D721Med (cell line): ENCODE measurements at regions not wholly inside any gene's neighbourhood (a gene's known extent, or its start where the extent isn't known, plus 50 kb on each side); places are given as distances from the start of the nearest gene placed in this dataset.

Experiments
- DNase-seq: peaks from one replicate; pipeline ENCODE4 v3.0.0; 2011; ENCODE audit warnings: low spot score; ENCODE audit not compliant: insufficient read length
- FAIRE-seq: peaks from 2 replicates; lab custom pipeline; 2011; peaks lifted over from hg19 to GRCh38; lab: Jason Lieb, UNC
- CTCF ChIP-seq: IDR thresholded peaks from 2 replicates; pipeline ENCODE4 v1.5.1; 2012; ENCODE audit warnings: mild to moderate bottlenecking, control low read depth; ENCODE audit not compliant: insufficient read depth; ENCODE audit errors: missing control alignments

DNA sequence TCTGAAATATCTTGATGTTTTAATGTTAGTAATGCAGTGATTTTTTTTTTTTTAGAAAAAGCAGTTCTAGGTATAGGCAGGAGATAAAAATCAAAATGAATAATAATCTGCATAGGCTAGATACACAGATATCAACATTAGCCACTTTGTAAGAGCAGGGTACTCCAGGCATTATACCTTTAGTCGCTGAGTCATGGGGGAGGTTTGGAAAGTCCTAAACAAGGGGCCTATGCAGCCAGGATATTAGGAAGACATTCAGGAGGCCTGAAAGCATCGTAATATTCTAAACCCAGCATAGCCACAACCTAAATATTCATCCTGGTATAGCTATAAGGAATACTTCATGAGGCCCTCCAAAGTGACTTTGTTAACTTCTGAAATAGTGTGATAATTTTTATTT lies 258.1 kb upstream of the NECTIN3 start:
- no peak for TF ChIP-seq CTCF
- FAIRE-seq, result no peak
- no peak for DNase-seq

DNA sequence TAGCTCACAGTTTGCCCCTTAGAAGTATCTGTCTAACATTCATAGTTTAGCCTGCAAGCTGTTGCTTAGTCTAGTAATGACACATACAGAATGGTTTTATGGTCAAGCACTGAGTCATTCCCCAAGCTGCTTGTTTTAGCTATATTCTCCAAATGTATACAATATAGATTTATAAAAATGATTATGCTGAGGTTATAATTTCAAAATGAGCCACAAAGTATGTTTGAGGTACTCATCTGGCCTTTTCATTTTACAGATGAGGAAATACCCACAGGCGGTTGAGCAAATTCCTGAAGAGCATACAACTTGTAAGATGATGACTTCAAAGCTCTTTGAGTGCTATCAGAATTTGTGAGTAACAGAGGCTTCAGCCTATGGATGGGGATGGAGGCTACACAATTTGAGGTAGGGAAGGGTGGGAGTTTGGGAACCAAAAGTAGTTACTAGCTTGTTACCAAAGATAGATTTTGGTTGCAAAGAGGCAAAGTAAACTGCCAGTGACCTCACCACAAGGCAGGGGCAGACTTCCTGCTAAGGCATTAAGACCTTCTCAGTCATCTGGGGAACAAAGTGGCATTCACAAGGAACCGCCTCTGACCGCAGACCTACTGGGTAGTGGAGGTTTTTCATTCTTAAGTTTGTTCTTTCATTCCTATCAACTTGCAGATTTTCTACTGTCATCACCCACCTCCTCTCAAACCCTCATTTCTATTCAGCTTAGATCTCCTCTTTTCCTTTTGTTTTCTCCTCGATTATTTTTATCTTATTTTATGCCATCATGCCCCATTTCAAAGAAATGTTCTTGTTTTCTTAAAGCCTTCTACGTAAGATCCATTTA lies 257.2 kb upstream of the NECTIN3 start:
- no peak for TF ChIP-seq CTCF
- DNase-seq (no peak), FAIRE-seq (no peak)

DNA sequence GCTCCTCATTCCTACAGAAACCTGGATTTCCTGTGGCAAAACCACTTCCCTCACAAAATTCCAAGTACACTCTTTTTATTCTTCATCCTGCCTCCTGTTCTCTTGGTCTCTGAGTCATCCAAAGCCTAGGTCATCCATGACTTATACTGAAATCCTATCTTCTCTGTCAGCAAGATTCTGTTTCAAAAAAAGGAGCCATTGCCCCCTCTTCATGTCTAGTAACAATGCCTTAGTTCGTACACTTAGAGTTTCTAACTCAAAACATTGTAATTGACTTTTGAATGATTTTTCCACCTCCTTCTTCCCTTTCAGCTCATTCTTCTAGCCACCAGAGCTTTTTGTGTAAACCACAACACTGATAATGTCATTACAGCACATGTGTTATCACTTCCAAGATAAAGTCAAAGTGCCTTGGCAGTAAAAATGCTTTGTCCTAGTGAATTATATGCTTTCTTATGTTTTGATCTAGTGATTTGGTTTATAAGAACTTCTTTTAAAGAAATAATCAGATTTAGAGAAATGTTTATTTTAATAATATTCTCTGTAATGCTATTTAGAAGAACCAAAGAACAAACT lies 256.5 kb upstream of the NECTIN3 start:
- TF ChIP-seq CTCF, result no peak
- no peak for DNase-seq
- FAIRE-seq, result no peak

DNA sequence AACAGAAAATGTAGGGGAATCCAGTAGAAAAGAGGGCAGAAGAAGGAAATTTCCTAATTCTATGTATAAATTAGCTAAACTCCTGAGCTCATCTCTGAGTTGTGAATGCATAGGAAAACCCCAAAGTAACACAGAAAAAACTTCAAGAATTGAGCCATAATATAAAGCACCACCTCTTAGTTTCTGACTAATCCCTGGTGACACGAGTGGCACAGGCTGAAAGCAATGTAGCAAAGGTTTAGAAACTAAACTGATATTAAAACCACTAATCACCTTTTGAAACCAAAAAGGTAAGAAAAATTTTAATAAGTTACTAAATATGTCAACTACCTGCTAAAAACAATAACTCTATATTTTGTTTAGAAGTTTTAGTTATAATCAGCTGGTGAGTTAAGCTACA lies 255.6 kb upstream of the NECTIN3 start:
- no peak for TF ChIP-seq CTCF
- no peak for FAIRE-seq
- no peak for DNase-seq

- FAIRE-seq (no peak), DNase-seq (no peak)
- TF ChIP-seq CTCF, result no peak
These were observed 250.0 kb upstream of the NECTIN3 start for GRCh38 chr3:110821586-110821985.

DNA sequence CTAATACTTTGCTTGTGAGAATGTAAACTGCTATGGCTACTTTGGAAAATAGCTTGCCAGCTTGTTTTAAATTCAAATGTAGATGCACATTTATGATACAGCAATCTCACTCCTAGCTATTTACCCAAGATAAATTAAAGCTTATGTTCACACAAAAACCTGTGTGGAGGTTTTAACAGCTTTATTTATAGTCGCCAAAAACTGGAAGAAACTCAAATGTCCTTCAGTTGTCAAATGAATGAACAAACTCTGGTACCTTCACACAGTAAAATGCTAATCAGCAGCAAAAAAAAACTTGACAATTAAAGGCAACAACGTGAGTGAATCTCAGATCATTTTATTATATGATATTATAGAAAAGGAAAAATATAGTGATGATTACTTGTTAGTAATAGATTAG lies 248.6 kb upstream of the NECTIN3 start:
- no peak for FAIRE-seq
- TF ChIP-seq CTCF, result no peak
- no peak for DNase-seq

- no peak for FAIRE-seq
These were observed 224.6 kb upstream of the NECTIN3 start for GRCh38 chr3:110846971-110847370.

More at GRCh38 chr3:110846971-110847370, 224.6 kb upstream of the NECTIN3 start:
- no peak for TF ChIP-seq CTCF
- no peak for DNase-seq
